NT2/D1 (cell line): ENCODE measurements at regions not wholly inside any gene's neighbourhood (a gene's known extent, or its start where the extent isn't known, plus 50 kb on each side); places are given as distances from the start of the nearest gene placed in this dataset.

Experiments used
- SUZ12 ChIP-seq: IDR thresholded peaks from 2 replicates; pipeline ENCODE4 v1.6.1; 2011; ENCODE audit not compliant: insufficient read length, insufficient read depth; ENCODE audit errors: extremely low read depth
- YY1 ChIP-seq: IDR thresholded peaks from 2 replicates; pipeline ENCODE4 v1.6.1; 2011; ENCODE audit not compliant: insufficient read length, insufficient read depth
- ZNF274 ChIP-seq: IDR thresholded peaks from 2 replicates; pipeline ENCODE4 v1.6.1; 2011; ENCODE audit warnings: mild to moderate bottlenecking, low read depth, low read length

- TF ChIP-seq YY1: no peak
- no peak for TF ChIP-seq ZNF274
- TF ChIP-seq SUZ12: no peak
Observed at GRCh38 chr14:53890611-53891101, 66.0 kb downstream of the BMP4 start.
